ENCODE measurements at regions not wholly inside any gene's neighbourhood (a gene's known extent, or its start where the extent isn't known, plus 50 kb on each side); places are given as distances from the start of the nearest gene placed in this dataset.

GRCh38 chr9:93900971-93901861, 53.9 kb downstream of the BARX1 start:
- Histone ChIP-seq H3K27me3 (ENCODE audit: control insufficient read depth, insufficient read depth, low read length) (peaks cover 4% of the 10 kb centered on the region), H3K4me2 (ENCODE audit: low read length) (no peak overlapping the region), H3K9ac (ENCODE audit: low read depth, low read length) (no peak overlapping the region), H3K9me3 (replicated peaks; ENCODE audit: low read length) (no peaks in the 10 kb centered on the region), H3K36me3 (ENCODE audit: insufficient read depth, low read length) (no peaks in the 10 kb centered on the region), H3K4me3 (ENCODE audit: low read length) (no peak overlapping the region), H3K4me1 (ENCODE audit: control insufficient read depth, insufficient read depth, low read length) (no peaks in the 10 kb centered on the region)

- no peak overlapping the region for H3K4me2 ChIP-seq (ENCODE audit: low read length)
- H3K9me3 ChIP-seq (replicated peaks; ENCODE audit: low read length): no peaks in the 10 kb centered on the region
- H3K9ac ChIP-seq (ENCODE audit: low read depth, low read length): no peak overlapping the region
- H3K4me1 ChIP-seq (ENCODE audit: control insufficient read depth, insufficient read depth, low read length): no peaks in the 10 kb centered on the region
- H3K4me3 ChIP-seq (ENCODE audit: low read length): no peak overlapping the region
- H3K27me3 ChIP-seq (ENCODE audit: control insufficient read depth, insufficient read depth, low read length): peaks cover 4% of the 10 kb centered on the region
- H3K36me3 ChIP-seq (ENCODE audit: insufficient read depth, low read length): no peaks in the 10 kb centered on the region
Measured at GRCh38 chr9:93900436-93900819, 54.7 kb downstream of the BARX1 start.

DNA sequence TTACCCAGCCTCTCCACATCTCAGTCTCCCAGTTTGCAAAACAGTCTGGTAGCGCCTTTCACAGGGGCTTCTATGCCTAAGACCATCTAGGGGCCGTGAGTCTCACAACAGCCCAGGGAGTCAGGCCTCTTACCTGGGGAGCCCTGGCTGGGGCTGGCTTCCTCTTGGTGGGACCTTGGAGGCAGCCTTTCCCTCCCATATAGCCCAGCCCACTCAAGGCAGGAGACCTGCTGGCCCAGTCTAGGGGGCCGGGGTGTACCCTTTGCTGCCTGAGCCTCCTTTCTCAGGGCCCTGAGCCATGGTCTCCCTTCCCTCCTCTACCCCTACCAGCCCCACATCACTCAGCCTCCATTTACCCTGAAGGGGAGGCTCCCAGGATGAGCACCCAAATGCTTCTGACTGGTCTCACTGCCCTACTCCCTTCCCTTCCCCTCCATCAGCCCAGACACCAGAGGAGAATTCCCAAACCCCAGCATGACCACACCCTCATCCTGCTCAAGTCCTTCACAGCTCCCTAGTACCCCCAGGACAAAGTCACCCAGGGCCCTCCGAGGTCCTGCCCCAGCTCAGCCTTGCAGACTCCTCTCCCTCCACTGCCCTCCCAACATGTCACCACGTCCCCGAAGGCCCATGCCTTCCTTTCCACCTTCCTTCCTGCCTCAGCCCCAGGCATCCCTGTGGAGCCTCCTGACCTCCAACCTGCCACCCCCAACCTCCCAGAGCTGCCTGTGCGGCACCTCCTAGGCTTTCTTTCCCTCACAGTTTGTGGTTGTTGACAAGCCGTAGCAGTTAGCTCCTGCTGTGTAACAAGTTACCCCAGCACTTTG, 55.3 kb downstream of the BARX1 start:
- Histone ChIP-seq H3K9ac (ENCODE audit: low read depth, low read length) (no peak overlapping the region), H3K36me3 (ENCODE audit: insufficient read depth, low read length) (no peaks in the 10 kb centered on the region), H3K4me1 (ENCODE audit: control insufficient read depth, insufficient read depth, low read length) (no peaks in the 10 kb centered on the region), H3K4me3 (ENCODE audit: low read length) (no peak overlapping the region), H3K9me3 (replicated peaks; ENCODE audit: low read length) (no peaks in the 10 kb centered on the region), H3K27me3 (ENCODE audit: control insufficient read depth, insufficient read depth, low read length) (peaks cover 4% of the 10 kb centered on the region), H3K4me2 (ENCODE audit: low read length) (no peak overlapping the region)

GRCh38 chr9:93898502-93899426, 56.4 kb downstream of the BARX1 start:
- H3K4me2 ChIP-seq (ENCODE audit: low read length): no peak overlapping the region
- no peaks in the 10 kb centered on the region for H3K4me1 ChIP-seq (ENCODE audit: control insufficient read depth, insufficient read depth, low read length)
- H3K4me3 ChIP-seq (ENCODE audit: low read length): no peak overlapping the region
- peaks cover 4% of the 10 kb centered on the region for H3K27me3 ChIP-seq (ENCODE audit: control insufficient read depth, insufficient read depth, low read length)
- H3K9ac ChIP-seq (ENCODE audit: low read depth, low read length): no peak overlapping the region
- no peaks in the 10 kb centered on the region for H3K9me3 ChIP-seq (replicated peaks; ENCODE audit: low read length)
- no peaks in the 10 kb centered on the region for H3K36me3 ChIP-seq (ENCODE audit: insufficient read depth, low read length)

GRCh38 chr9:93898026-93898425, 57.1 kb downstream of the BARX1 start:
- Histone ChIP-seq H3K4me1 (ENCODE audit: control insufficient read depth, insufficient read depth, low read length) (no peaks in the 10 kb centered on the region), H3K4me3 (ENCODE audit: low read length) (no peak overlapping the region), H3K9ac (ENCODE audit: low read depth, low read length) (no peak overlapping the region), H3K9me3 (replicated peaks; ENCODE audit: low read length) (no peaks in the 10 kb centered on the region), H3K36me3 (ENCODE audit: insufficient read depth, low read length) (no peaks in the 10 kb centered on the region), H3K27me3 (ENCODE audit: control insufficient read depth, insufficient read depth, low read length) (peaks cover 4% of the 10 kb centered on the region), H3K4me2 (ENCODE audit: low read length) (no peak overlapping the region)

GRCh38 chr9:93897075-93897970, 57.8 kb downstream of the BARX1 start:
- Histone ChIP-seq H3K4me1 (ENCODE audit: control insufficient read depth, insufficient read depth, low read length) (no peaks in the 10 kb centered on the region), H3K4me3 (ENCODE audit: low read length) (no peak overlapping the region), H3K9me3 (replicated peaks; ENCODE audit: low read length) (no peaks in the 10 kb centered on the region), H3K9ac (ENCODE audit: low read depth, low read length) (no peak overlapping the region), H3K36me3 (ENCODE audit: insufficient read depth, low read length) (no peaks in the 10 kb centered on the region), H3K27me3 (ENCODE audit: control insufficient read depth, insufficient read depth, low read length) (no peaks in the 10 kb centered on the region), H3K4me2 (ENCODE audit: low read length) (no peak overlapping the region)

GRCh38 chr9:93896496-93897033, 58.6 kb downstream of the BARX1 start:
- Histone ChIP-seq H3K4me3 (ENCODE audit: low read length) (no peak overlapping the region), H3K9ac (ENCODE audit: low read depth, low read length) (no peak overlapping the region), H3K4me1 (ENCODE audit: control insufficient read depth, insufficient read depth, low read length) (no peaks in the 10 kb centered on the region), H3K9me3 (replicated peaks; ENCODE audit: low read length) (no peaks in the 10 kb centered on the region), H3K27me3 (ENCODE audit: control insufficient read depth, insufficient read depth, low read length) (no peaks in the 10 kb centered on the region), H3K36me3 (ENCODE audit: insufficient read depth, low read length) (no peaks in the 10 kb centered on the region), H3K4me2 (ENCODE audit: low read length) (no peak overlapping the region)

DNA sequence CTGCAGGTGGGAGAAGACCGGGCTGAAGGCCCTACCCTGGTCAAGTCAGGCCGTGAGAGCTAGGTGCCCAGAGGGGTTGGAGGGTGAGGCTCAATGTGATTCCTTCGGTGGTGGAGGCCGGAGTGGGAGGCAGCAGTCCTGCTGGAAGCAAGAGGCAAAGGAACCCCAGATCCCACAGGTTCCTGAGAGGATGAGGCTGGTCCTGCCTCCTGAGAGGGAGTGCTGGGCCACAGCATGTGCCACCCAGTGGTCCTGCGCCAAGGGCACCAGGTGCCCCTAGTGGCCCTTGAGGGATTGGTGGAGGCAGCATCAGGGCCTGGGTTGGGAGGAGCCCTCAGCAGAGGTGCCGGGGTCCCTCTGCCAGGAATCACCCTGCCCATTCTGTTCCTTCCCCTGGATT, 59.1 kb downstream of the BARX1 start:
- Histone ChIP-seq H3K9me3 (replicated peaks; ENCODE audit: low read length) (no peaks in the 10 kb centered on the region), H3K4me2 (ENCODE audit: low read length) (no peak overlapping the region), H3K27me3 (ENCODE audit: control insufficient read depth, insufficient read depth, low read length) (no peaks in the 10 kb centered on the region), H3K4me1 (ENCODE audit: control insufficient read depth, insufficient read depth, low read length) (no peaks in the 10 kb centered on the region), H3K4me3 (ENCODE audit: low read length) (no peak overlapping the region), H3K9ac (ENCODE audit: low read depth, low read length) (no peak overlapping the region), H3K36me3 (ENCODE audit: insufficient read depth, low read length) (no peaks in the 10 kb centered on the region)

DNA sequence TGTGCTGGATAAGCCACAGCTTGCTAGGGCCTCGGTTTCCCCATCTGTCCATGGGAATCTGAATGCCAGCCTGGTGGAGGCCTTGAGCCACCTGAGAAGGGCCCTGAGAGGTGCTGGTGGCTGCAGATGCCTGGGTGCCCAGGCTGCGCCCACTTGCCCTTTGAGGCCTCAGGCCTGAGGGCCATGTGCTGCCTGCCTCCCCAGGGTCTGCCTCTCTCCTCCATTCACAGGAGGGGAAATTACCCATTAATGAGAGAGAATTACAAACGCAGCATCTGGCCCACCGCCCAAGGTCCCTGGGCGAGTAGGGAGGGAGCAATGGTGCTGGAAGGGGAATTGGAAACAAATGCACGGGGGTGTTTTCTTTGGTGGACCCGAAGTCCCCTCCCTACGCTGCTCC, 59.6 kb downstream of the BARX1 start:
- Histone ChIP-seq H3K9ac (ENCODE audit: low read depth, low read length) (no peak overlapping the region), H3K27me3 (ENCODE audit: control insufficient read depth, insufficient read depth, low read length) (no peaks in the 10 kb centered on the region), H3K36me3 (ENCODE audit: insufficient read depth, low read length) (no peaks in the 10 kb centered on the region), H3K4me1 (ENCODE audit: control insufficient read depth, insufficient read depth, low read length) (no peaks in the 10 kb centered on the region), H3K4me3 (ENCODE audit: low read length) (no peak overlapping the region), H3K4me2 (ENCODE audit: low read length) (no peak overlapping the region), H3K9me3 (replicated peaks; ENCODE audit: low read length) (no peaks in the 10 kb centered on the region)

- Histone ChIP-seq H3K4me1 (ENCODE audit: control insufficient read depth, insufficient read depth, low read length) (no peaks in the 10 kb centered on the region), H3K9ac (ENCODE audit: low read depth, low read length) (no peak overlapping the region), H3K36me3 (ENCODE audit: insufficient read depth, low read length) (no peaks in the 10 kb centered on the region), H3K9me3 (replicated peaks; ENCODE audit: low read length) (no peaks in the 10 kb centered on the region), H3K4me2 (ENCODE audit: low read length) (no peak overlapping the region), H3K4me3 (ENCODE audit: low read length) (no peak overlapping the region), H3K27me3 (ENCODE audit: control insufficient read depth, insufficient read depth, low read length) (no peaks in the 10 kb centered on the region)
Measured at GRCh38 chr9:93894691-93895079, 60.5 kb downstream of the BARX1 start.
